ENCODE measurements at regions not wholly inside any gene's neighbourhood (a gene's known extent, or its start where the extent isn't known, plus 50 kb on each side); places are given as distances from the start of the nearest gene placed in this dataset.

DNA sequence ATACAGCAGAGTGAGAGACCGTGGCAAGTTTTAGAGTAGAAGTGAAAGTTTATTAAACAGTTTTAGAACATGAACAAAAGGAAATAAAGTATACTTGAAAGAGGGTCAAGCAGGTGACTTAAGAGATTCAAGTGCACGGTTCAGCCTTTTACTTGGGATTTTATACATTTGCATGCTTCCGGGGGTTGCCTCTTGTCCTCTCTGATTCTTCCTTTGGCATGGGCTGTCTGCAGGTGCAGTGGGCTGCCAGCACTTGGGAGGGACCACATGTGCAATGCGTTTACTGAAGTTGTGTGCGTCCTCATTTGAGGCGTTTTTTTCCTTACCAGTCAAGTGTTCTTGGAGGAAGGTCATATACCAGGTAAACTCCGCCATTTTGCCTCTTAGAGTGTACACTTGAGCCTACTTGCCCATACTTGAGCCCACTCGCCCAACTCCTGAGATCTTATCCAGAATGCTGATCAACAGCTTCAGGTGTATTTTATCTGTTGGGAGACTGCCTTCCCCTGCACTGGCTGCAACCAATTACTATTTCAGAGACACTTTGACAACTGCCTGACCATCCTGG is 195.2 kb downstream of the IRX5 start:
- no peak for DNase-seq

DNA sequence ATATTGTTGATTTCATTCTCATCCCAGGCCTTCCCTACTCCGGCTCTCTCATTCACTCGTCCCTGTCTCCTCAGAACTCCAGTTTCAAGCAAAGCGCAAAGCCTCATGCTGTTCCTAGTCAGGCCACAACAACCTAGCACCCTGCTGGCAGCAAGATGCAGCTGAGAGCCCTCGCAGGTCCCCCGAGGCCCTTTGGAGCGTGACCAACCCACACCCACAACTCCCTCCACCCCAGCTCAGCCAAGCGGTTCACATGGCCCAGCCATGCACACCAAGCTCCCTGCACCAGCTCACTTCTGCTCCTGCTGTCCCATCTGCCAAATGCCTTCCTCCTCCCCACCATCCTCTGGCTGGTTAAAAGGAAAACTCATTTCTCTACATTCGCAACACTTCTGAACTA is 195.8 kb downstream of the IRX5 start:
- no peak for DNase-seq

DNA sequence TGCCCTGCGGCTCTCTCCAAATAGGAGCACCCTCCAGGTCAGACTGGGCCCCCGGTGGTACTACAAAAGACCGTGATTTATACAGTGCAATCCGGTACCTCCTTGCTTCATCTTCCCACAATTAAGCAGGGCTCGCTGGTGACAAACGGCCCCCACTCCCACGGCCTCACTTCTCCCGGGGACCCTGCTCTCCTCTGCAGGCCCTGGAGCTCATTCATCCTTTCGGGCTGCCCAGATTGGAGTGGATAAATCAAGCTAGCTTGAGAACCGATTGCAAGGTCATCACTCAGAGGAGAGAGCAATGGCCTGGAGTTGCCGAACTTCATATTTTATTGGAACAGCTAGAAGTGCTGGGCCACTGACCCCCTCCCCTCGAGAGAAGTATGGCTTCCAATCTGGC is 193.5 kb upstream of the IRX6 start:
- no peak for DNase-seq

DNA sequence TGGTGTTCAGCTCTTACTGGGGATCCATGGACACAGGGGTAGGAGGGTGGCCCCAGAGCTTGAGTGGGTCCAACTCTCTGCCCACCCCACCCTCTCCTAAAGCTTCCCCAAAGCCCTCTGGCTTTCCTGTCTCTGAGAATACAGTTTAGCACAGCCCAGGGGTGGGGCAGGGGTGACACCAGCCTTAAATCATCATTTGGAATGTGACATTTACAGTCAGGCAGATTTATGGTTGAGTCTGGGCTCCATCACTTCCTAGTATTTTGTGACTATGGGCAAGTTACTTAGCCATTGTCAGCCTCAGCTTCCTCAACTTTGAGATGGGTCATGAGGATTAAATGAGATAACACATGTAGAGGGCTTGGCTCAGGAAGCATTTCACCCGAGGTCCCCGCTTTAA is 193.1 kb upstream of the IRX6 start:
- no peak for DNase-seq

DNA sequence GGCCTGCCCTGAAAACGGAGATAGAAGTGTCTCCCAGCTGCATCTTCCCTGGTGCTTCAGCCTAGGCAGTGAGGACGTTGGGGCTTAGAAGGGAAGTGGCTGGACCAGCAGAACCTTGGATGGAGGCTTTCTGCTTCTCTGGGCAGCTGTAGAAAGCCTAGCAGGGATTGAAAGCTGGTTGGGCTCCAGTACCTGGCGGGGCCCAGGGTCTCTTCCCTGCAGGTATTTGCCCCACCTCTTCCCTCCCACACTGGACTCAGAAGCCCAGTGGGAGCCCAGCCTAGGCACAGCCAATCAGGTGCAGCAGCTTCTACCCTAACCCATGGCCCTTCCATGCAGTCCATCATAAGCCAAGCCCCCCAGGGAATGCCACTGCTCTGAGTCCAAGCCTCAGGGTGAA is 190.3 kb upstream of the IRX6 start:
- DNase-seq: no peak

DNA sequence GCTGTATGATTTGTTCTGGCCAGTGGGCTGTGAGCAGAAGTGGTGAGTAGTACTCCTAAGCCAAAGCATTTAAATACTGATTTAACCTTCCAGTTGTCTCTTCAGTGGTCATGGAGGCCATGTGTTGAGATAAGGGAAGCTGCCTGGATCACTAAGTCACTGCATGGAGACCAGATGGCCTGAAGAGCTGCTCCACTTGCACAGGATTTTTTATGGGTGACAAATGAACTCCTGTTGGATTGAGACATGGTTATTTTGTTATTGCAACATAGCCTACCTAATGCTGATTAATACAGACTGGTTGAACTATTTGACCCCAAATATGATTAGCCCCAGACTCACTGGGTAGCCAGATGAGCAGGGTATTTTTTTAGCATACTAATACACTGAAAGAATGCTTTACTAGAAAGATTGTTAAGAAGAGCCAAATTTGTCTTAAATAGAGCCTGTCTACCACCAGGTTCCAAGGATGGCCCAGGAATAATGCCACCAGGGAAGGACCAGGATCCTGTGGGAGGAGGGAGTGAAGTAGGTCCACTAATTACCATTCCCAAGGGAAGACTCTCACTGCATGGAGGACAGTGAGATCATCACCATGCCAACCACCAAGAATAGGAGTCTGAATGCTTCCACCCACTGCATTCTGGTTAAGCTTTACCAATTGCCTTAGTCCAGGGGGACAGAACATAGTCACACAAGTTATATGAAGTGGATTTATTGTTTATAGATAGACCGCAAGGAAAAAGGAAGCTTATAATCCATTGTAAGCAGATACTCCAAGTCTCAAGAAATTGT is 187.4 kb upstream of the IRX6 start:
- no peak for DNase-seq

DNA sequence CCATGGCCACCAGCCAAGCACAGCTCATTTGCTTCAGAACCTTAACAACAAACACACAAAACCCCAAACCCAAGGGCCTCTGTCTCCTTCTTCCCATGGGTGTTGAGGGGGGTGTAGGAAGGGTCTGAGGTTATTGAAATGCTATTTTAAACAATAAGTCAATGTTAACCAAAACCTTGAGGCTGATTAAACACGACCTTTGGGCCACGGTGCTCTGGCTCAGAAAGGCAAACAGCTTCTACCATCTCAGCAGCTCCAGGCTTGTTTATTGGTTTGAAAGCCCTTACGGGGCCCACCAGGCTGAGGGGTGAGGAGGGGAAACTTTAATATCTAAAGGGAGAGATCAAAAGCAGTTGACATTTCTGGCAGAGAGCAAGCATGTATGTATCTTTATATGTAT is 185.7 kb upstream of the IRX6 start:
- DNase-seq: no peak

DNA sequence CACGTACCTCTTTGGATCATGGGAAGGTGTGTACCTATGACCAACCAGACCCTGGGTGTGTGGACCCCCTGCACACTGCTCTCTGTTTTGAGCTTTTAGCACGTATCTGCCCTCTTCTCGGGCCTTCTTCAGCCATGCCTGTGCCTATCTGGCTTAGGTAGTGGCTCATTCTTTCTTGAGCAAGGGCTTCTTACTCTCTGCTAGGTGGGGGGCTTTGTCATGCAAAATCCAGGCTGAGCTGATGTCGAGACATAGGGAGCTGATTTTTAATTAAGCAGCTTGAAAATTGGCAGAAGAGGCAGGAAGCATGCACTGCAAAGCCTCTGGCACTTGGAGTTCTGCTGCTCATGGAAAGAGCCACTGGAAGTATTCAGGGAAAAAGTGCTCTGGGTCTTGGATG is 181.6 kb upstream of the IRX6 start:
- no peak for DNase-seq

DNA sequence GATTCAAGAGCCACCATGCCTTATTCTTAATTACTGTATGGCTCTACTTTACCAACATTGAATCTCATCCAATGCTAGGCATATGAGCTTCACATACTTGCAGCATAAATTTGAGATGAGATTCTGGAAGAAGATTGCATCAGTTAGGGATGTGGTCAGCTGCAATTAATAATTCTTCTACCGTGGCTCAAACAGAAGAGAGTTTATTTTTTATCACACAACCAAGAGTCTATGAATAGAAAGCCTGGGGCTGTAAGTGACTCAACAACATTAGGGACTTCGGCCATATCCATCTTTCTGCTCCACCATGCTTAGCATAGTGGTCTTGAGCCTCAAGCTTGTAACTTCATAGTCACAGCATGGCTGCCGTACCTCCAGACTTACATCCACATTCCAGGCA is 179.4 kb upstream of the IRX6 start:
- DNase-seq: no peak

DNA sequence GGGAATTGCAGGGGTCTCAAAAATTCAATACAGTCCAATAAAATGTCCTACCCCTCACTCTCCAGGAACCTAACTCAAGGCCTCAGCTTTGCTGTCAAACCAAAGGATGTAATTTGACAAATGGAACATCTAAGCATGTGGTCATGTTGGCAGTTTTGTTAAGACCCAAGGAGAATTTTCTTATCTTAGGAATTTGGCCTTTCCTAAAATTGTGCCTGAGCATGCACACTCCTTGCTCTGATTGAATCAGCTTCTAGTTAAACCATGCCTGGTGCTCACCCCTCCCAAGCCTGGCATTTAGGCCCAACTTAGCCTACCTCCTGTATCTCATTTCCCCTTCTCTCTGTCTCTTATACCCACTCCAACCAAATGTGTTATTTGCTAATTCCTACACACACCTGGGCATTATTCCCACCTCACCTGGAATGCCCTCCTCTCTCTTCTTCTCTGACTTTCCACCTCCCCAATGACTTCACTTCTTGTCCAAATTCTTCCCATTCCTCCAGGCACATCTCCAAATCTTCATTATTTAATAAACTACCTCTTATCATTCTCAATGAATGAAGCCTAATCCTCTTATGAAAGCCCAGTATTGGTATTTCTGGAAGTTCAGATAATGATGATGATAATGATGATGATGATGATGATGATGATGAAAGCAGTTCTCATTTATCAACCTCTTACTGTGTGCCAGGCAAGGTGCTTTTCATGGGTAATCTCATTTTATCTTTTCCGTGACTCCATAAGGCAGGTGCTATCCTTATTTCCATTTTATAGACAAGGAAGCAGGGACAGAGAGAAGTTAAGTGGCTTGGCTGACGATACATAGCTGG is 178.0 kb upstream of the IRX6 start:
- DNase-seq: no peak

DNA sequence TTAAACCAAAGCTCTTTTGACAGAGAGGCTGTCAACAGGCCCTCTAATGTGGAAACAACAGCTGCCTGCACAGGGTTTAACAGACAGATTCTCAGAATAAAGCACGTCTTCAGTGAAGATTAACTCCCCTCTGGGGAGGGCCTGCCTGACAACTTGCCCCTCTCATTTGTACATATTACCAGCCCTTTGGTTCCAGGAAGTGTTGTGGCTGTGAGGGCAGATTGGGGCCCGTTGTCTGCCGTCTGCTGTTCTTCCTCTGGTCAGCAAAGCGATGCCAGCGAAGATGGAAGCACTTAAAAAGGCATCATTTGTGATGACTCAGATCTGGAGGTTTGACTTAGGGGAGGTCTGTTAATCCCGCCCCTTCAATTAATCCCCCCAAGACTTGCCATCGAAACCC is 177.0 kb upstream of the IRX6 start:
- no peak for DNase-seq

DNA sequence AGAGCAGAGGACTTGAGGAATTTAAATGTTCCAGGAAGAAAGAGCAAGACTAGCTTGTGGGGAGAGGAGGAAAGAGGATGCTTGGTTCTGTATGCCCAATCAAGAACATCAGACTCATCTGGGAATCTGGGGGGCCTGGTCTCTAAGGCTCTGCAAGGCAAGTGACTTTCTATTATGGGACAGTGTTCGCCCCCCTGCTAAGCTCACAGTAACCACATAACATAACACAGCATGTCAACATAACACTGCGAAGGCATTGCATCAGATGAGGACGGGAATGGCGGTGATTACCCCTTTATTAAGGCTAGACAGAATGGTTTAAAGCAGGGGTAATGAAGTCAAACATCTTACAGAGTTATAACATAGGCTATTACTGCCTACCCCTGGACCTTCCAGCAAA is 176.6 kb upstream of the IRX6 start:
- no peak for DNase-seq

DNA sequence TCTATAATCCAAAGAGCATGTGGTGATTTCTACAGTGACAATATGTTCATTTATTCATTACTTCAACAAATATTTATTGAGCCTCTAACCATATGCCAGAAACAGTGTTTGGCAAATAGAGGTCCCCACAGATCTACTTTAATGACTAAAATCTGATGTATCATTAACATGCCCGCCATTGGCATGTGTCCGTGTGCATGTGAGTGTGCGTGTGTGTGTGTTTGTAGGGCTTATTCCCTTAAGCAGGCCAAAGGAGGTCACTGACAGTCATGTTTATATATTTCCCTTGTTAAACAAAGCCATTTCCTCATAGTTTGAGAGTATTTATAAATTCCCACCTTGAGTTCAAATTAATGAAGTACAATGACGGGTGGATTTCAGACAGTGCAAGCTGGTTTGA is 174.4 kb upstream of the IRX6 start:
- no peak for DNase-seq

DNA sequence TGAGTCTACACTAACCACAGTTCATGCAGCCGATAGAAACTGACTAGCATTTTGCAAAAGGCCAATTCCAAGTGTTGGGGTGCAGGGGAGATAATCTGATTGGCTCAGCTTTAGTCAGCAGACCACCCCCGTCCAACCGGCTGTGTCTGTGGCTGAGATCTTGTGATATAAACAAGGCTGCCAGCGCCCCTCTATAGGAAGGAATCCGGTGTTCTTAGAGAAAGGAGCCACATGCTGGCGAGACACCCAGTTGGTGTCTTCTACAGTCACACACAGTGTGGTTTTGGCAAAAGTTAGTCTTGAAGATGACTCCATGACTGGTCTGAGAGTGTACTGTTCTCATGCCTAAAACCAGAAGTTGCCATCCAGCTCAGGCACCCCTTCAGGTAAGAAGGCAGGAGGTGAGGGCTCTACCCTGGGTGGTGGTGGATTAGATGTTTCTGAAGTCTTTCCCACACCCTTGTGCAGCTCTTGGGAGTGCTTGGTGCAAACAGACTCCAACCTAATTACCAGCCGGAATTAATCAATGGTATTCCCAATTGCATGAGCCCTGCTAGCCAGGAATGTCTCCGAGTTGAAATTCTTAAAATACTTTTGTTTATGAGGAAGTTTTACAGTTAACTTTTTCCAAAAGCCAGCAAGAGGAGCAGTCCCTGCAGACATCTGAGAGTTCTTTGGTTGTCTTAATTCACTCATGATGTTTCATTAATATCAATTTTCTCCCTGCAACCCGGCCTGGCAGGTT is 172.3 kb upstream of the IRX6 start:
- no peak for DNase-seq

DNA sequence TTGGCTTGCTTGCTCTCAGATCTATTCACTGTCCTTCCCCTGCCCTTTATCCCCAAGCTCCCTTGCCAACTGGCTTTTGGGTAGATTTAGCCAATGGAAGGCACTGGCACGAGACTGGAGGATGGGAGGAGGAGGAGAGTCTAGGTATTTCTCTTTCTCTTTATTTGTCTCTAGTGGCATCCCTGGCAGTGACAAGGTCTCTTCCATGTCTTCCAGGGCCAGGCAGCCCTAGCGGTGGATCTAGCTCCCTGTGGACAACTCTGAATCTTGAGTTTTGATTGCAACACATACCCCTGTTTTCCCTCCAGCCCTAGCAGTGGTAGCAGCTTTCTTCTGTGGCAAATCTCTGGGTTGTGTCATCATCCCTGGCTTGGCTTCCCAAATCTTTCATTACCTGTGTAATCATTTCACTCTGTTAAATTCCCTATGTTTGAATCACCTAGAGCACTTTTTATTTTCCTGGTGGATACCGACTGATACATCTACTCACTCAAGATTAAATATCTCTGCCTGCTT is 171.1 kb upstream of the IRX6 start:
- DNase-seq: no peak

DNA sequence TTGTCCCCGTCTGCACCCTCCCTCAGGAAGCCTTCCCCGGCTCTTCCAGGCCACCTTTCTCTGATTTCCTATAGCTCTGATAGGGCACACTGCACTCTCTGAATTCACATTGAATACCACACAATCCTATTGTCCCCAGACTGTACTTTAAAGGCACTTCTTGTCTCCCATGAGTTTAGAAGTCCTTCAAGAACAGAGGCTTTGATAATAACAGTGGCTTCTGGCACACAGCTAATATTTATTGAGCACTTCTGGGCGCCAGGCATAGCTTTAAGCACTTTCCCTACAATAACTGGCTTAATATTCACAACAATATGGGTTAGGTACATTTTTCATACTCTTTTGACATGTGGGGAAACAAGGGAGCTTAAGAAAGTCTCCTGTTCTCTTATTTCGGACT is 169.7 kb upstream of the IRX6 start:
- no peak for DNase-seq

DNA sequence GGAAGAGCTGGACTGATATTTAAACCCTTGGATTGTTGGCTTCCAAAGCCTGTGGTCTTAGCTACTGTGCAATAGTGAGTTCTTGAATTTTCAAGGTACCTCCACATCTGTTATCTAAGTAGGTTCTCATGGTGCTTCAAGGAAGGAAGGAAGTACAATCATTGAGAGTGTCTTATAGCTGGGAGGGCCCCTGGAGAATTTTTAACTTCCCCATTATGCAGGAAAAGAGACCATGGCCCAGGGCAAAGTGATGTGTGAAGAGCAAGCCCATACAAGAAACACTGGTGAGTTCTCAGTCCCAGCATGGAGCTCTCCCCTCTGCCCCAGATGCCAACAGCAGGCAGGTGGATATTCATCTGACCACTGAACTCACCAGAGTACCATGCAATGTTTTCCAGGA is 169.0 kb upstream of the IRX6 start:
- no peak for DNase-seq

DNA sequence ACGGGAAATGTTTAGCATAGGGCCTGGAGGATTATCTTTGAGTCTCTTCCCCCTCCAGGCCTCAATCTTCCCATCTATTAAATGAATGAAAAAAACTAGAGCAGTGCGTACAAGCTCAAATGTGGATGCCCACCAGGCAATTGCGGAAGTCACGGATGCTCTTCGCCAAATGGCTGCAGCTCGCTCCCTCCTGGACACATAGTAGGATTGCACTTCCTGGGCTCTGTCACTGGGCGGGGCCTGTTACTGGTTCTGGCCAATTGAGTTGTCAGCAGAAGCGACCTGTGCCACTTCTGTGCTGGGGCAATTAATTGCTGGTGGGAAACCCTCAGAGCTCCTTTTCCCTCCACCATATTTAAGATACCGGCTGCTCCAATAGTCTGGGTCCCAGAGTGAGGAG is 168.2 kb upstream of the IRX6 start:
- no peak for DNase-seq

DNA sequence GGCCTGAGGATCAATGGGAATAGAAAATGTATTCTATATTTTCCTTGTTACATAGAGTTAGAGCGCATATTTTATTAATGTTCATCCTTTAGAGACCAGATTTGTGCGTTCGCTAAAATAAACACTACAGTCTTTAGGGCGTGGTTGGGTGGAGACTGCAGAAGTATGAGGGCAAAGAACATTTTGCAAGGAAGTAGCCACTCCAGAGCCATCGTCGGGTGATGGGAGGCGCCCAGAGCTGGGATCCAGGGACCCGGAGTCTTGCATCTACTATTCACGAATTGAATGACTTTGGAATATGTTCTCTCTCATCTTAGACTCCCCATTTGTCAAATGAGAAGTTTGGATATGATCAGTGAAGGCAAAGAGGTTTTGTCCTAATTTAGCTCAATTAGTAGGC is 154.2 kb upstream of the IRX6 start:
- no peak for DNase-seq

DNA sequence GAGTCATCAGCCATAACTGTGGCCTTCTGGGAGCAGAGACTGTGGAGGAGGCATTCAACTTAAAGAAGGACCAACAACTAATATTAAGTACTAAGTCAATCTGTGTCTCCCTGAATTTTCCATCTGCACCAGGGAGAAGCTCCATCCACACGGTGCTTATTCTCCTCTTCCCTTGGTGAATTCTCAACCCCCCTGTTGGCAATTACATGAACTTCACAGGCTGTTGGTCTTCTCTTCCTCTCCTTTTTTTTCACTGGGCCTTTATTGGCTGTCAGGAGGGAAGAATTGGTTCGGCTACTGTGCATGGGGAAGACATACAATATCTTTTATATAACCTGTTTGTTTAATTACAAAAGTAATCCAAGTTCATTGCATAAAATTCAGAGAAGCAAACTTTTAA is 152.8 kb upstream of the IRX6 start:
- no peak for DNase-seq

DNA sequence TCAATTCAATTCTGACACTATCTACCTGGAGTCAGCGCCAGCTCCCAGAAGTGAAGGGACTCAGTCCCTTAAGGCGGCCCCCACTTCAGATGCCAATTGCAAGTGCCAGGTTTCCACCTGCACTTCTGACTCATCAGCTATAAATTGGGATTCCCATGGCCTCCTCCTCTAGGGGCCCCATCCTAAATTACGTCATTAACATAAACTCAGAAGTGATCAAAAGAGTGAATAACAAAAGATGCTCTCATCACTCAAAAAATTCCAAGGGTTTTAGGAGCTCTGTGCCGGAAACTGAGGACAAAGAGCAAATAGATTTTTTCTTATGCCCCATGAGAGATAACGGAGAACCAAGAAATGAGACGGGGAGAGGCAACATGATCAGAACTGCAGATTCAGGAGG is 148.6 kb upstream of the IRX6 start:
- DNase-seq: no peak

DNA sequence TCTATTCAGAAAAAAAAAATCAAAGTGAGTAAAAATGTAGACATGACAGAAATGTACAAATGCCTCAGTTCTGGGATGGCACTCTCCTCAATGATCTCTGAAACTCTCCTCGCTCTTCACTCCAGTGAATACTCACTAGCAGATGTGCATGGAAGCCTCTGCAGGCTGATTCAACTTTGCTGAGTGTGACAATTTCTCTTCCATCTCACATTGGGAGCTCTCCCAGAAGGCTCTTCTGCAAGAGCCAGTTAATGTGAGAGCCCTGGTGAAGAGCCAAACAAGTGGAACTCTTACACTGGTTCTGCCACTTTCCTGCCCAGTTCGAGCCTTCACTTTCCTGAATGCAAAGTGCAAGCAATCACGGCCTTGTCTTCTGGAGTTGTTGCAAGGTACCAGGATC is 147.1 kb upstream of the IRX6 start:
- no peak for DNase-seq

DNA sequence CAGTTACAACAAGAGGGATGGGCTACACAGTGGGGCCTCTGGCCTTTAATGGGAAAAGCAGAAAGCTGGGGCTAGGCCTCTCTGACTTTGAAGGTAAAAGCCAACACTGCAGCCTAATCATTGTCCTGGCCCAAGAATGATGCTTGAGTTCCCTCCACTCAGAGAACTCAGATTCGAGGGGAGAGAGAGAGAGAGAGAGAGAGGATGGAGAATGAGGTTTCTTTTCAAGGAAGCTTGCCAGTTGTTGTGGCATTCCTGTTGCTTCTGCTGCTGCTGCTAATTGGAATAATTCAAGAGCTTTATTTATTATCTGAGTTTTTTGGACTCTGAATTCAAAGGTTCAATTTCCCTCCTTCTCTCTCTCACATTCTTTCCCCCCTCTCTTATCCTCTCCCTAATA is 144.6 kb upstream of the IRX6 start:
- DNase-seq: no peak

Measured in CD4-positive, alpha-beta T cell treated with Interleukin-21 for 1 hour (primary cell).